Gastrocnemius medialis (tissue), 4 donors: ENCODE measurements at regions not wholly inside any gene's neighbourhood (a gene's known extent, or its start where the extent isn't known, plus 50 kb on each side); places are given as distances from the start of the nearest gene placed in this dataset.

Experiments
- CTCF ChIP-seq, 5 experiments: fragments of 450-650 bp in 3 of 5; fragments of 200-600 bp in 2 of 5; sonication (generic) in 2 of 5; IDR thresholded peaks in 4 of 5; conservative IDR thresholded peaks in 1 of 5; 1 replicate in 4 of 5; 2 replicates in 1 of 5; pipeline ENCODE4 v1.5.1; 2016 to 2019; ENCODE audit warnings: antibody characterized with exemption in 5 of 5, mild to moderate bottlenecking in 3 of 5, moderate library complexity in 3 of 5
- POLR2A ChIP-seq, 2 donors: fragments of 450-650 bp; IDR thresholded peaks; one replicate each; pipeline ENCODE4 v1.6.1; 2017; ENCODE audit warnings: antibody characterized with exemption in 2 of 2, mild to moderate bottlenecking in 2 of 2, moderate library complexity in 2 of 2

- TF ChIP-seq CTCF (IDR thresholded peaks at IDR 0.05 in 4 of 5, conservative IDR thresholded peaks at IDR 0.05 in 1 of 5) (no peak), POLR2A (IDR thresholded peaks at IDR 0.05) (no peak)
Measured at GRCh38 chr4:112944006-112944405, 105.4 kb upstream of the ANK2 start.
